HUES48 (cell line): ENCODE measurements at regions not wholly inside any gene's neighbourhood (a gene's known extent, or its start where the extent isn't known, plus 50 kb on each side); places are given as distances from the start of the nearest gene placed in this dataset.

Experiments used
- H3K27ac ChIP-seq: one replicate; pipeline ENCODE4 v1.7.0; 2013; ENCODE audit warnings: low read depth, low read length, inconsistent platforms
- H3K27me3 ChIP-seq: 2 replicates; pipeline ENCODE4 v1.6.1; 2013; ENCODE audit warnings: mild to moderate bottlenecking, low read length; ENCODE audit not compliant: control insufficient read depth, insufficient read depth
- H3K36me3 ChIP-seq: 2 replicates; pipeline ENCODE4 v1.6.1; 2013; ENCODE audit warnings: low read length; ENCODE audit not compliant: control insufficient read depth, insufficient read depth
- H3K4me1 ChIP-seq: 2 replicates; pipeline ENCODE4 v1.6.1; 2013; ENCODE audit warnings: mild to moderate bottlenecking, low read length; ENCODE audit not compliant: control insufficient read depth, insufficient read depth
- H3K4me3 ChIP-seq: 2 replicates; pipeline ENCODE4 v1.5.1; 2013; ENCODE audit warnings: mild to moderate bottlenecking, low read depth, low read length
- H3K9ac ChIP-seq: 2 replicates; pipeline ENCODE4 v1.6.1; 2013; ENCODE audit warnings: mild to moderate bottlenecking, low read depth, low read length, moderate library complexity
- H3K9me3 ChIP-seq: 2 replicates; pipeline ENCODE4 v1.6.1; 2013; ENCODE audit warnings: low read length; ENCODE audit not compliant: control insufficient read depth, insufficient read depth

- Histone ChIP-seq H3K9ac (no peak overlapping the region), H3K27me3 (no peaks in the 10 kb centered on the region), H3K27ac (no peak overlapping the region), H3K4me1 (peaks cover 26% of the 10 kb centered on the region), H3K36me3 (no peaks in the 10 kb centered on the region), H3K4me3 (no peak overlapping the region), H3K9me3 (no peaks in the 10 kb centered on the region)
Measured at GRCh38 chr6:158920311-158920905, 79.6 kb downstream of the RSPH3 start.

- Histone ChIP-seq H3K9me3 (no peaks in the 10 kb centered on the region), H3K27ac (no peak overlapping the region), H3K36me3 (no peaks in the 10 kb centered on the region), H3K9ac (no peak overlapping the region), H3K4me3 (no peak overlapping the region), H3K4me1 (peaks cover 26% of the 10 kb centered on the region), H3K27me3 (no peaks in the 10 kb centered on the region)
Measured at GRCh38 chr6:158919865-158920264, 80.1 kb downstream of the RSPH3 start.

GRCh38 chr6:158916617-158917016 lies 83.4 kb downstream of the RSPH3 start:
- H3K36me3 ChIP-seq: no peaks in the 10 kb centered on the region
- no peak overlapping the region for H3K27ac ChIP-seq
- H3K4me1 ChIP-seq: peaks cover 15% of the 10 kb centered on the region
- H3K4me3 ChIP-seq: no peak overlapping the region
- no peaks in the 10 kb centered on the region for H3K9me3 ChIP-seq
- no peak overlapping the region for H3K9ac ChIP-seq
- H3K27me3 ChIP-seq: no peaks in the 10 kb centered on the region

GRCh38 chr6:158914923-158915322 lies 85.1 kb downstream of the RSPH3 start:
- H3K27me3 ChIP-seq: no peaks in the 10 kb centered on the region
- peaks cover 26% of the 10 kb centered on the region for H3K4me1 ChIP-seq
- H3K27ac ChIP-seq: no peak overlapping the region
- H3K9ac ChIP-seq: no peak overlapping the region
- no peak overlapping the region for H3K4me3 ChIP-seq
- H3K36me3 ChIP-seq: no peaks in the 10 kb centered on the region
- no peaks in the 10 kb centered on the region for H3K9me3 ChIP-seq

GRCh38 chr6:158913580-158913979 lies 86.4 kb downstream of the RSPH3 start:
- H3K27ac ChIP-seq: no peak overlapping the region
- H3K4me1 ChIP-seq: peaks cover 30% of the 10 kb centered on the region
- no peaks in the 10 kb centered on the region for H3K27me3 ChIP-seq
- no peak overlapping the region for H3K9ac ChIP-seq
- H3K36me3 ChIP-seq: no peaks in the 10 kb centered on the region
- no peaks in the 10 kb centered on the region for H3K9me3 ChIP-seq
- no peak overlapping the region for H3K4me3 ChIP-seq

- H3K9me3 ChIP-seq: no peaks in the 10 kb centered on the region
- H3K4me1 ChIP-seq: peaks cover 30% of the 10 kb centered on the region
- no peak overlapping the region for H3K9ac ChIP-seq
- no peak overlapping the region for H3K27ac ChIP-seq
- no peak overlapping the region for H3K4me3 ChIP-seq
- no peaks in the 10 kb centered on the region for H3K27me3 ChIP-seq
- H3K36me3 ChIP-seq: no peaks in the 10 kb centered on the region
Measured at GRCh38 chr6:158912655-158913054, 87.3 kb downstream of the RSPH3 start.

GRCh38 chr6:158911746-158912480 lies 88.1 kb downstream of the RSPH3 start:
- Histone ChIP-seq H3K4me1 (peaks cover 34% of the 10 kb centered on the region), H3K27ac (peak overlapping the region; percentile 94), H3K9ac (no peak overlapping the region), H3K27me3 (no peaks in the 10 kb centered on the region), H3K9me3 (no peaks in the 10 kb centered on the region), H3K4me3 (no peak overlapping the region), H3K36me3 (no peaks in the 10 kb centered on the region)

GRCh38 chr6:158910484-158911440 lies 89.2 kb downstream of the RSPH3 start:
- H3K27me3 ChIP-seq: no peaks in the 10 kb centered on the region
- H3K4me1 ChIP-seq: peaks cover 34% of the 10 kb centered on the region
- H3K9me3 ChIP-seq: peaks cover 9% of the 10 kb centered on the region
- no peaks in the 10 kb centered on the region for H3K36me3 ChIP-seq
- H3K4me3 ChIP-seq: peak overlapping the region; percentile 42
- H3K9ac ChIP-seq: peak overlapping the region; percentile 70
- H3K27ac ChIP-seq: peak overlapping the region; percentile 94

- no peaks in the 10 kb centered on the region for H3K27me3 ChIP-seq
- peak overlapping the region; percentile 42 for H3K4me3 ChIP-seq
- no peaks in the 10 kb centered on the region for H3K36me3 ChIP-seq
- H3K9ac ChIP-seq: peak overlapping the region; percentile 70
- peaks cover 34% of the 10 kb centered on the region for H3K4me1 ChIP-seq
- peak overlapping the region; percentile 94 for H3K27ac ChIP-seq
- H3K9me3 ChIP-seq: peaks cover 15% of the 10 kb centered on the region
Measured at GRCh38 chr6:158909938-158910337, 90.1 kb downstream of the RSPH3 start.

GRCh38 chr6:158908606-158909005 lies 89.4 kb upstream of the EZR start:
- no peaks in the 10 kb centered on the region for H3K36me3 ChIP-seq
- no peak overlapping the region for H3K27ac ChIP-seq
- peaks cover 18% of the 10 kb centered on the region for H3K9me3 ChIP-seq
- H3K4me1 ChIP-seq: peaks cover 31% of the 10 kb centered on the region
- no peak overlapping the region for H3K4me3 ChIP-seq
- H3K9ac ChIP-seq: no peak overlapping the region
- no peaks in the 10 kb centered on the region for H3K27me3 ChIP-seq

GRCh38 chr6:158907931-158908330 lies 88.8 kb upstream of the EZR start:
- H3K36me3 ChIP-seq: no peaks in the 10 kb centered on the region
- peaks cover 18% of the 10 kb centered on the region for H3K9me3 ChIP-seq
- no peak overlapping the region for H3K27ac ChIP-seq
- H3K4me3 ChIP-seq: no peak overlapping the region
- H3K4me1 ChIP-seq: peaks cover 31% of the 10 kb centered on the region
- H3K27me3 ChIP-seq: no peaks in the 10 kb centered on the region
- no peak overlapping the region for H3K9ac ChIP-seq
